LHCN-M2 (cell line): ENCODE measurements at regions not wholly inside any gene's neighbourhood (a gene's known extent, or its start where the extent isn't known, plus 50 kb on each side); places are given as distances from the start of the nearest gene placed in this dataset.

Source experiments
- DNase-seq: peaks from one replicate; pipeline ENCODE4 v3.0.0-alpha.2; 2012; ENCODE audit warnings: low read depth

DNA sequence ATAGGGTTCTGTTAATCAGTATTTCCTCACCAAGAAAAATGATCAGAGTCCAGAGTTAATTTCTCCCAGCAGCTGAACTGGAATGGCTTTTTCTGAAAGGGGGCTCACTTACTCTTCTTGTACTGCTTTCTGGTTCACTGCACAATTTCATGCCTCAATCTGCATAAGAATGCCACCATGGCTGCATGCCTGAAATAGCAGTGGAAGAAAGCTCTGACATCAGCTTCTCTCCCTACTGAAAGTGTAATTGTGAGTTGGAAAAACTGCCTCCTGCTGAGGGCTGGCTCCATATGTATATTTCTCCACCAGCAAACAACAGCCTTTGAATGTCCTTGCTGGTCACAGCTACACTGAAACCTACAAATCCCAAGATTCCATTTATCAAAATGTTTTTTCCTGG lies 1027.2 kb upstream of the GJE1 start:
- no peak for DNase-seq

DNA sequence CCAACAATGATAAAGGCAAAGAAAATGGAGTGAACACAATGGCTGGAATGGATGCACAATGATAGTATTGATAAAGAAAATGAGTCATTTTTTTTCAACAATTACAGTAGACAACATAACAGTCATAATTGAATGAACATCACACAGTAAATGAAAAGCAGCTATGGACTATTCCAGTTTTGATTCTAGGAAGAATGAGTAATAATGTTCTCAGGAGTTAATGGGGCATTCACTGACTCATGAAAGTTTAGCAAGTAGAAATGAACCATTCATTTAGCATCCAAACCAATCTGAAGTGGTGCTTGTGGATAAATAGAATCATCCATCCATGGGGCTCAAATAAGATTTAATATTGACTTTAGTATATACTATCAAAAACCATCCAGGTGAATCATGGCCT lies 1029.5 kb upstream of the GJE1 start:
- DNase-seq: peak; percentile 63

DNA sequence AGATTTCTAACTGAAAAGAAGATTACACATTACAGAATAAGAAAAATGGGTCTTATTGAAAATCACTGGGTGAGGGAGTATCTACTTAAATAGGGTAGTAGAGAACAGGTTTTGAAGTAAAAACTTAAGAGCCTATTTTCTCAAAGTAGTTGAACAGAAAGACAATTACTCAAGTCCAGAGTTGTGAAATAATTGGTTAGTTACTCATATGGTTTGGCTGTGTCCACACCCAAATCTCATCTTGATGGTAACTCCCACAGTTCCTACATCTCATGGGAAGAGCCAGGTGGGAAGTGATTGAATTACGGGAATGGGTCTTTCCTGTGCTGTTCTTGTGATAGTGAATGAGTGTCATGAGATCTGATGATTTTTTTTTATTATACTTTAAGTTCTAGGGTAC lies 1035.3 kb upstream of the GJE1 start:
- peak; percentile 31 for DNase-seq

DNA sequence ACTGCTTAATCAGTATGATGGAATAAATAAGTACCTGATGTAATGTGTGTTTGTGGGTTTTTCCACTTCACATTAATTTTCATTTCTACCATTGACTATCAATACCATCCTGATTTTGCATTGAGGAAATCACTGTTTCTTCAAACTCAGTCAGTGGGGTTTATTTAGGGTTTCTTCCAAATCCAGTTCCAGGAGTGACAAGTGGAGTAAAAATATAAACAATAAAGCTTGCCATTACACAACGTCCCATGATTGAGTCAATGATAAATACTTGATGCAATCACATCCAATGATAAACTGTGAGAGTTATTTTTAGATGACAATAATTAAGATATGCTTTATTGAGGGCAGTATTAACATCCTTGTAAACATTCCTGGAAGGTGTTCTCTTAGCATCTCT lies 1037.4 kb upstream of the GJE1 start:
- no peak for DNase-seq

DNA sequence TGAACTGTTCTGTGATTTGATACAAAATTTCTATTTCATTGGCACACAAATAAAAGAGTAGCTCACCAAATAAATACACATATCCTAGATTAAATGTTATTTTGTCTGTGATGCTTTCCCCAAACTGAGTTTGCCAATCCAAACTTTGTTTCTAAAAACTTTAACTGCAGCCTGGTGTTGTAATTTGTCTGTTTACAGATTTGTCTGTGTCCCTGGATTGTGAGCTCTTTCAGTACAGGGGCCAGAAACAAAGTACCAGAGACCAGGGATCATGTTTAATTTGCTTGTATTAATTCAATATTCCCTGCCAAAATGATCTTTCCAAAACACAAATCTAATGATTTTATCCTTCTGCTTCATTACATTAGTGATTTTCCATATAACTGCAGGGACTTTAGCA lies 1044.6 kb upstream of the GJE1 start:
- DNase-seq: no peak

DNA sequence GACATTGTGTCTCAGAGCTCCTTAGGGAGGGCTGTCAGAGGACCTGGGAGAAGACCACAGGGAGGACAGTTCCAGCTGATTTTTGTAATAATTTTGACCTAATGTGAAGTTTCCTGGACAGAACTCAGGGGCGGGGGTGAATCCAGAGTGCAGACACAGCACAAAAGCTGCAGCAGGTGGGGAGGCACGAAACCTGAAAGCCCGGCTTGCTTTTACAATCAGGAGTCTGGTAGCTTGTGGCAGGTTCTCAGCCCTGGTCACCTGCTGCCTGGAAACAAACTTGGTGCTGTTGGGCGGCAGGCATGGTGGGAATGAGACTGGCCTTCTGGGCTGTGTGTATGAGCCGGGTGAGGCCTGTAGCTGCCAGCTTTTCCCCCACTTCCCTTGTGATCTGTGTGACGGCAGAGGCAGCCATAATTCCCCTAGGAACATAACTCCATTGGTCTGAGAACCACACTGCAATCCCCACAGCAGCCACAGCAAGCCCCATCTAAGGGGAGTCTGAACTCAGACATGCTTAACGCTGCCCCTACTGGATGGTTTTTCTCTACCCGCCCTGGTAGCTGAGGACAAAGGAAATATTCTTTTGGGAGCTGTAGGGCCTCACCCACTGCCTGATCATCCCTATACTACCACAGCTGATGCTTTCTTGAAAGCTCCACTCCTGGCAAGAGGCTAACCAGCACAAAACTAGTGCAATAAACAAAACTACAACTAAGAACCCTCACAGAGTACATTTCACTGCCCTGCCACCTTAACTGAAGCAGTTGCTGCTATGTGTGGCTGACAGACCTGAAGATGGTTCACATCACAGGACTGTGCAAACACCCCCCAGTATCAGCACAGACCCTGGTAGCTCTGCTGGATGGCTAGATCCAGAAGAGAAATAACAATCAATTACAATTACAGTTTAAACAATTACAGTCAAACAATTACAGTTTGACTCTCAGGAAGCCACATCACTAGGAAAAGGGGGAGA lies 1055.1 kb upstream of the GJE1 start:
- peak; percentile 37 for DNase-seq

DNA sequence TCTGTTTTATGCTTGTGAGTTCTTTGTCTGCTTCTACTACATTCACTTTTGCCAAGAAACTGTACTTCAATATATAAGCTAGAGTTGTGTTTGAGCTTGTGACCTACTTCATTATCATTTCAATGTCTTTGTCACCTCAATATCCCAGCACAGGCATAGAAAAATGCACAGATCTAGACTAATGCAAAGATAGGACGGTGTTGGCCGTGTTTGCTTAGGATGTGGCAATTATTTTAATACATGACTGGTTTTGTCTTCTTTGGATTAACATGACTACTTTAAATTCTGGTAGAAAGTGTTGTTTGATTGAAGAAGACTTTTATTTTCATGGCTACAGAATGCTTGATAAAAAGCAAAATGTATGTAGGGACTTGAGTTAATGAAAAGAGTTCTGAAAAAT lies 1075.0 kb upstream of the GJE1 start:
- no peak for DNase-seq

DNA sequence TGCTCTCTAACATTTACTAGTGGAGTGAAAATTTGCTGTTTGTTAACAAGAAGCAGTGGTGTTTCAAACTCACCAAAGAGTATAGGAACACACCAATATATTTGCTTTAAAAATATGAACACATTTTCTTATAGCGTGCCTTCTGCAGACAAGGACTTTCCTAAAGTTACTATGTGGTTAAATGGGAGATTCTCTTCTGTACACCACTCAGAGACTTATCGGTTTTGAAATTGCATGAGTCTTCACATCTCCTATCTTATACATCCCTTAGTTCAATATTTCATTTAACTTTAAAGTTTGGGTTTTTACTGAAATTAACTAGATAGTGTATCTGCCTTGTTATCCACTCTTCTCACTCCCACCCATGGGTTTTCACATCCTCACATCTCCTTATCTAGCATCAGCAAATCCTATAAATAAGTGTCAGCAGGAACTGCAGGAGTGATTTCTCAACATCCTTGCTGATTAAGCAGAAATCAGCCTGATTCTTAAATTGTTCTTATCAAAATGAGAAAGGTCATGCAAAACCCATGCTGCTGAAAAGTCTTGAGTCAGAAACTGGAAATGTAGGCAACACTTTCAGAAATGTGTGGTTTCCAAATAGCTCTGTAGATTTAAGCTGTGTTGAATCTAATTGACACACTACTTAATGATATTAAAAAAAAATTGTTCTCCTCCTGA lies 1075.6 kb upstream of the GJE1 start:
- DNase-seq: no peak

DNA sequence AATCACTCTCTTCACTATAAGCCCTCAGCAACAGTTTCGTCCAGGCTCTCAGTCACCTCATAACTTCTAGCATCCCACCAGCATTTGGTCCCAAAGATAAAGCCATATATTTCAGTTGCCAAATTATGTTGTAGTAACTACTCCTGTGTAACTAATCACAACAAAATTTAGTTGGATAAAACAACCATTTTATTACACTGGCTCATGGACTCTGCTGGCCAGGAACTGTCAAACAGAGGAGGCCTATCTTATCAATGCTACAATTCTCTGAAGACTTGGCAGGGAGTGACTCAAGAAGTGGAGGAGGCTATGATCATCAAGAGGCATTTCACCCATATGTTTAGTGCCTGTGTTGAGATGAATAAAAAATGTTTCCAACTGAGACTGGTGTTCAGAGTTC lies 1082.3 kb upstream of the GJE1 start:
- no peak for DNase-seq

DNA sequence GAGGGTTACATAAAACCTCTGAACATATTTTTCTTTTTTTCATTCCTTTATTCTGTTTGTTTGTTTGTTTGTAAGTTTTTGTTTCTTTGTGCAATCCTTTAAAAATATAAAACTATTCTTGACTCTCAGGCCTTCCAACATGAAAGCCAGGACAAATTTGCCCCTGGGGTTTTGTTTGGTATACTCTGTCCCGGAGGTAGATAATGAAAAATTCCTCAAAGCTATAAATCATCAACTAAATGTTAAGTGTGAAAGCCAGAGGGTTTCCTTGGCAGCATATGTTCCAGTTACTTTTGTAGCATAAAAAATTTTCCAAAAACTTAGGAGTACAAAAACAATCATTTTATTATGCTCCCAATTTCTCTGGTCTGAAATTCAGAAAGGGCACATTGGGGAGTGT lies 1084.3 kb upstream of the GJE1 start:
- DNase-seq: no peak

DNA sequence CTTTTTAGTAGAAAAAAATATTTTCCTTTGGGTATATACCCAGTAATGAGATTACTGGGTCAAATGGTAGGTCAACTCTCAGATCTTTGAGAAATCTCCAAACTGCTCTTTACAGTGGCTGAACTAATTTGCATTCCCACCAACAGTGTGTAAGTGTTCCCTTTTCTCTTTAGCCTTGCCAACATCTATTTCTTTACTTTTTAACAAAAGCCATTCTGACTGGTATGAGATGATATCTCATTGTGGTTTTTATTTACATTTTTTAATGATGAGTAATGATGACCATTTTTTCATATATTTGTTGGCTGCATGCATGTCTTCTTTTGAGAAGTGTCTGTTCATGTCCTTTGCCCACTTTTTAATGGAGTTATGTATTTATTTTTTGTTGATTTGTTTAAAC lies 1086.2 kb upstream of the GJE1 start:
- peak; percentile 74 for DNase-seq

DNA sequence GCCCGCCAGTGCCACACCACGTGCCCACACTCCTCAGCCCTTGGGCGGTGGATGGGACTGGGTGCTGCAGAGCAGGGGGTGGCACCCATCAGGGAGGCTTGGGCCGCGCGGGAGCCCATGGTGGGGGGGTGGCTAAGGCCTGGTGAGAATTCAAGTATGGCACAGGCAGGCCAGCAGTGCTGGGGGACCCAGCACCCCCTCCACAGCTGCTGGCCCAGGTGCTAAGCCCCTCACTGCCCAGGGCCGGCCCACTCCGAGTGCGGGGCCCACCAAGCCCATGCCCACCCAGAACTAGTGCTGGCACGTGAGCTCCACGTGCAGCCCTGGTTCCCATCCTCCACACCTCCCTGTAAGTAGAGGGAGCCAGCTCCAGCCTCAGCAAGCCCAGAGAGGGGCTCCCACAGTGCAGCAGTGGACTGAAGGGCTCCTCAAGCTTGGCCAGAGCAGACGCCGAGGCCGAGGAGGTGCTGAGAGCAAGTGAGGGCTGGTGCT lies 1091.1 kb upstream of the GJE1 start:
- DNase-seq: no peak

DNA sequence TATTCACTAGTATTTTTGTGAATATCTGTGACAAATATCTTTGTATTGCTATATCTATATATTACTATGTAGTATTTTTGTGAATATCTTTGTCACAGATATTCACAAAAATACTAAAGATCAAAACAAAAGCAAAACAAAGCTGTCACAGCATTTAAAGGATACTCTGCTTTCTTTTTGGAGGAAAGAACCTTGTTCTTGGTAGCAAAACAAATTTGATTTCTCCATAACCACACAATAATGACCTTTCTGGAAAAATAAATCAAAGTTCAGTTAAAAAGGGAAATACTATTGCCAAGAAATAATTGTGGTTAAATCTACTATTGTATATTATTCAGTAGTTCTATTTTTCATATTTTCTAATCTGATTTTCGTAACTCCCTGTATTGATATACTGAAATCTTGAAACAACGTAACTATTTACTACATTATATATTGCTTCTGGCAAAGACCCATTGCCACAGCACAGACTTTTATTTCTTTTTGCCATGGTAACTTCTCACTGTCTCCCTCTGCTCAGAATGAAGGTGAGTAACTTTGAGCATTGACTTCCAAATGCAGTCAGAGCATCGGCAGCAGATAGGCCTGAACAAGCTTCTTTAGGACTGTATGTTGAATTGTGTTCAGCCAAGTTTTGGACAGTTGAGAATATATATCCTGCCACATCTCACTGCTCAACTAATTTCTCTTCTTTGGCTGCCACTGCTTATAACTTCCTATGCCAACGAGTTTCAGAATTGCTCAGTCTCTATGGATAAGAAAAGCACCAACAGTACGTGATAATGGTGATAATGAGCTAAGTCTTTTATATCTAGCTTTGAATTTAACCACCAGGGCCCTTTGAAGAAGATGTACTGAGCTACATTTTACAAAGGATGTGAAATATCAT lies 1097.2 kb upstream of the GJE1 start:
- DNase-seq: no peak

DNA sequence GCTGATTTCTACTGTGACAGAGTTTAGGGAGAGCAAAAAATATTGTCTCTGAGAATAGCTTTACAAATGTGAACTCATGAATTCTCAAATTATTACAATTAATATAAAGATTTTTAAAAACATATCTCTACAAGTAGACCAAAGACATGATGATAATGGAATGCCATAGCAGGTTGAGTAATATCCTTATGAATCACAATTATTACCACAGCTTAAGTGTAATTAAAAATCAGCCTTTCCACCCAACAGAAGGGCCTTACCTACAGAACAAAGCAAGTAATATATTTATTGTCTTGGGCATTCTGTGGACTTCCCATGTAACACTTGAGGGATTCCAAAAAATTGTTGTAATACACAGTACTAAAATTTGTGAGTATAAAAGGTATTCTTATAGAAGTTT lies 1099.6 kb upstream of the GJE1 start:
- peak; percentile 32 for DNase-seq

DNA sequence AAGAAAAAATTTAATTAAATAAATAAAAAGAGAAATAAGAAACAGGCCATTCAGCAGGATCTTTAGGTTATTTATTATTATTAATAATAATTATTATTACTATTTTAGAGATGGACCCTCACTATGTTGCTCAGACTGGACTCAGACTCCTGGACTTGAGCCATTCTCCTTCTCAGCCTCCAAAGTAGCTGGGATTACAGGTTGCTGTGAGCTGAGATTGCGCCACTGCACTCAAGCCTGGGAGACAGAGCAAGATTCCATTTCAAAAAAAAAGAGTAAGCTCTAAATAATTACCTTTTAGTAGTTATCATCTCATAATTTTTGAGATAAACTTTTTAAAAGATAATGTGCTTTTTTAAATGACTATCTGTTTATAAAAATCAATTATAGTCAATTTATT lies 1102.8 kb upstream of the GJE1 start:
- no peak for DNase-seq

DNA sequence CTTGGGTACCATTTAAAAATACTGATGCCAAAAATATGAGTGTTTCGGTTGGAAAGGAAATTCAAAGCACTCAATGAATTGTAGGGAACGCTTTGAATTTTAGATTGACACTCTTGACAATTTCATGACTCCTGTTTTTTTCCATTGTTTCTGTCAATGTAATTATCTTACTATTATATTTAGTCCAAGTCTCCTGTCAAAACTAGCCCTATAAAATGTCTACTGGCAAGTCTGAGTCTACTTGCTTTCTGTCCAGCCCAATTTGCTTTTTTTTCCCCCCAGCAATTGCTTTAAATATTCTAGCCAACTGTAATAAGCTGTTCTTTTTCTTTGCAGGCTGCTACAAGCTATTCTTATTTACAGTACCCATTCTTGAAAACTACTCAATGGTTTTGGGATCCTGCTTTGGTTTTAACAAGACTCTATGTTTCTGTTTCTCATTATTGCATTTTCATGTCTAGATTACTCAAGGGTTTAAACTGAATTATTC lies 1103.9 kb upstream of the GJE1 start:
- no peak for DNase-seq

DNA sequence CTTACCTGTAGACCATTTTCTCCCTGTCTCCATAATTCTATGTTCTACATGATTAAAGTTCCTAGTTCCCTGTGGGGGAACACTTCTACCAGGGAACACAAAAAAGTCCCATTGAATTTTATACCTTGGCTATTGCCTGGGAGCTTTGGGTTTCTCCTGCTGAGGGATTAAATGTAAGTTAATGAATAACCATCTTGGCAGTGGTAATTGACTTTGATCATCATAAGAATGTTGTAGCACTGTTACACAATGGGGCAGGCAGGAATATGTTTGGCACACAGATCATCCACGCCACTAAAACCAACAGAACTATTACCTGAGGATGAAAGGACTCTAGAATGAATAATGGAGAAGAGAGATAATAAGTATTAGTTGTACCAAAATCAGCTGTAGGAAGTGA lies 1106.2 kb upstream of the GJE1 start:
- DNase-seq: no peak

DNA sequence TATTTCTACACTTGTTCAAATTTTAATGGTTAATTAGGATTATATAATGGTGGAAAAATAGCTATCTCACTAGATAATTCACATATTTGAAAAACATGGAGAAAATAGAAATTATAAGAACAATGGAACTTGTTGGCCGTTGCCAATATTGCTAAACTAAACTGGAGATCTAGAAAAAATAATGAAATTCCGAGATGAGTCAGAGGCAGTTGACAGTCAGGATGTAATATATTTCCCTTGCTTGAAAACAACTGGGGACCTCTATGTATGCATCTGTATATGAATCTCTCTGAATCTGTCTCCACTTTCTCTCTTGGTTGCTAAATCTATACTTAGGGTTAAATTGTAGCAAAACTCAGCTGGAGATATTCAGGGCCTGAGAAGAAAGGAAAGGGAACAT lies 1108.2 kb upstream of the GJE1 start:
- DNase-seq: peak; percentile 5

DNA sequence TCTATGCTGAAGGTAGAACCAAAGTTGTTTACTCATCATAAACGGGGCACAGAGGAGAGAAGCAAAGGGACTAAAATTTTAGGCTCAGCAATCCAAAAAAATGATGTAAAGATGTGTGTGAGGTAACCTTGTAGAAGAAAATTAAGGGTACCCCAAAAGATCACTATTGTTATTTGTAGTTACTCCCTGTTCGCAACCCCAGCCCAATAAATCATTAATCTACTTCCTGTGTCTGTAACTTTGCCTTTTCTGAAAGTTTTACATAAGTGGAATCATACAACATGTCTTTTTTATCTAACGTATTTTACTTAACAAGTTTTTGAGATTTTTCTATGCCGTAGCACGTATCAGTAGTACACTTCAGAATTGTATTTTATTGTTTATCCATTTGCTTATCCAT lies 1114.8 kb upstream of the GJE1 start:
- no peak for DNase-seq

DNA sequence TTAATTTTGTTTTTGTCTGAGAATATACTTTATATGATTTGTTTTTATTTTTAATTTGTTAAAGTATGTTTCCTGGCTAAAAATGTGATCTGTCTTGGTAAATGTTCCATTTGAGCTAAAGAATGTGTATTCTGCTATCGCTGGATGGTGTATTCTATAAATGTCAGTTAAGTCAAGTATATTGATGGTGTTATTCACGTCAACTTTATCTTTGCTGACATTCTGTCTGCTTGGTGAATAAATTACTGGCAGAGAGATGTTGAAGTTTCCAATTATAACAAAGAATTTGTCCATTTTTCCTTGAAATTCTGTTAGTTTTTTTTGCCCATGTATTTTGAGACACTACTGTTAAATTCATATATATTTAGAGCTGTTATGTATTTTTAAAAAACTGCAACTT lies 1131.8 kb upstream of the GJE1 start:
- no peak for DNase-seq

DNA sequence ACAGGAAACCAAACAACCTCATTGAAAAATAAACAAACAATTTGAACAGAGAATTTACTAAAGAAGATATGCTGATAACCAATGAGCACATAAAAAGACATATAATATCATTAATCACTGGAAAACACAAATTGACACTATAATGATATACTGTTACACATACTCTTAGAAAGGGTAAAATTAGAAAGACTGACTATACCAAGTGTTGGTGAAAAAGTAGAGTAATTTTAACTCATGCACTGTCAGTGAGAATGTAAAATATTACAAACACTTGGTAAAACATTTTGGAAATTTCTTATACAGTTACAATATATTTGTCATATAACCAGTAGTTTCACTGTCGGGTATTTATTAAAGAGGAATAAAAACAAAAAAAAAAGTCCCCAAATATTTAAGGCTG lies 1139.2 kb upstream of the GJE1 start:
- no peak for DNase-seq

DNA sequence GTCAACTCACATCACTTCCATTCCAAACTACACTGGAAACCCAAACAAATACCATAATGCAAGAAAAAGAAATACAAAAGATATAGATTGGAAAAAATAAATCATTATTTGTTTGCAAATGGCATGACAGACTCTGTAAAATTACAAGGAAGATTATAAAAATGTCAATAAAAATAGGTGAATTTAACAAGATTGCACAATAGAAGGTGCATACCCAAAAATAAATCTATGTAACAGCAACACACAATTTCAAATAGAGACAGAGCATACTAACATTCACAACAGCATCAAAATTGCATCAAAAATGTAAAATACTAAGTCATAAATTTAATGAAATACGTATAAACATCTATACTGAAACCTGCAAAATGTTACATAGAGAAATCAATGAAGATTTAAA lies 1140.0 kb upstream of the GJE1 start:
- no peak for DNase-seq
